ENCODE measurements at regions not wholly inside any gene's neighbourhood (a gene's known extent, or its start where the extent isn't known, plus 50 kb on each side); places are given as distances from the start of the nearest gene placed in this dataset.

DNA sequence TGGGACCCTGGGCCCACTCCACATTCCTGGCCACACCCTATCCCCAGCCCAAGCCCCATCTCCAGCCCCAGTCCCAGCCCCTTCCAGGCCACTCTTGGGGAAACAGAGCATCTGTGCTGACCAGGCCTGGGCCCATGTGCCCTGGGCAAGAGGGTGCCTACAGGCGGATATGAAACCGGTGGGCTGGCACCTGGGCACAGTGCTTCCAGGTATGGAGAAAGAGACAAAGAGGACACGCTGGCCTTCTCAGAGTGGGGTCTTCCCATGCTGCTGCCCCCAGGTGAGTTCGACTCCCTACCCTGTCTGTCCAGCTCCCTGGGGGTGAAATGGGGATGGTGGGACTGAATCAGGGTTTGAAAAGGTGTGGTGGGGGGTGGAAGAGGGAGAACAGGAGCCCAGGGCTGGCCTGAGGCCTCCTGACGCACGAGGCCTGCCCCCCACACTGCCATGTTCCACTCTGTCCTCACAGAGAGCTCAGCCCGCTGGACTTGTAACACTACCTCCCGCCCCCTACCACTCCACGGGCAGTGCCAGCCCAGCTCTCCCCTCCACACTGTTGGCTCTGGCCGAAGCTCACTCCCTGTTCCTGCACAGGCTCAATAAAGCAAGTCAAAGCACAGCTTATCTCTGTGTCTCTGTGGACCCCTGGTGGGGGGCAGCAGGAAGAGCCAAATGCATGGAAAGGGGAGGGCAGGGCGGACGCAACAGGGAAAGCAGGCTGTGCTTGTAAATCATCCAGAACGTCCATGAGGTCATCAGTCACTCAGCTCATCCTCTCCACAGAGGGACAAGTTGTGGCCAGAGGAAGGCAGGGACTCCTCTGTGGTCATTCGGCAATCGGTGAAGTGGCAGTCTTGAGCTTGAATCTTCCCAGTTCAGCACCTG, 71.1 kb upstream of the TMEM97 start (continued):
- TF ChIP-seq, protein P1, sequence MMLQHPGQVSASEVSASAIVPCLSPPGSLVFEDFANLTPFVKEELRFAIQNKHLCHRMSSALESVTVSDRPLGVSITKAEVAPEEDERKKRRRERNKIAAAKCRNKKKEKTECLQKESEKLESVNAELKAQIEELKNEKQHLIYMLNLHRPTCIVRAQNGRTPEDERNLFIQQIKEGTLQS (IDR thresholded peaks at IDR 0.05), result peak; percentile 72
- TF ChIP-seq, protein P1 (CRISPR knock-in tag; conservative IDR thresholded peaks at IDR 0.05), result no peak
- TF ChIP-seq CC2D1A (IDR thresholded peaks at IDR 0.05), result peak; percentile 45; the same call in 1 of the 2 replicates
- TF ChIP-seq ZBTB7A (IDR thresholded peaks at IDR 0.05; ENCODE audit: borderline replicate concordance, control insufficient read depth, low read depth, low read length), result 0 out of 2 replicates have a peak, but pooled peaks have one; percentile 19

DNA sequence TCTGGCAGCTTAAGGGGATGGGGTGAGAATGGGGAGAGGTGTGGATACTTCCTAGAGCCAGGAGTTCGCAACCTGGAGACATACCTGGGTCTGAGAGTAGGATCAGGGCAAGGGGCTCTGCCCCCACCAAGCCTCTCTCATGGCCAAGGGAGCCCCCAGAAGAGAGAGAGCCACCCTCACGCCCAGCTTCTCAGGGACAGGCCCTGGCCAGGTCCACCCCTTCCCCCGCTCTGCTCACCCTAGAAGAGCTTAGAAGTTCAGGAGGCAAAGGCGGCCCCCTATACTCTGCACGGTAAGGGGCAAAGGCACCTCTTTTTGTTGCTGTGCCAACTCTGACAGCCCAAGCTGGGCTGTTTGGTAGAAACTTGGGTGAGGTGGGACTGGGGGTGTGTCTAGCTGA, 69.3 kb upstream of the TMEM97 start:
- H3K9ac ChIP-seq (ENCODE audit: insufficient read depth in 1 of 2, low read depth in 2 of 2, low read length in 2 of 2), result no peak overlapping the region
- H3K36me3 ChIP-seq (ENCODE audit: control insufficient read depth, insufficient read depth, low read length), result no peaks in the 10 kb centered on the region
- no peaks in the 10 kb centered on the region for H4K20me1 ChIP-seq (replicated peaks; ENCODE audit: control insufficient read depth, insufficient read depth, low read length)
- no peaks in the 10 kb centered on the region for H3K9me3 ChIP-seq (replicated peaks; ENCODE audit: control insufficient read depth, insufficient read depth, low read depth, low read length)
- POLR2A ChIA-PET, result interaction anchor here (1.1 to 1.6 kb wide), 3 partner anchors 9 to 27 kb away, joined by 5 to 6 read pairs (median 5); no protein-coding TSS in a partner anchor
- H3K4me3 ChIP-seq, result no peak overlapping the region
- WGBS (ENCODE audit: insufficient coverage, low coverage, missing lambda C conversion rate), result 47% methylated on average over 5 of the region's 5 CpGs
- no peak overlapping the region for H2AFZ ChIP-seq (ENCODE audit: low read depth, low read length)
- DNase-seq (ENCODE audit: extremely low read depth in 1 of 4, low spot score in 3 of 4) (no peak), FAIRE-seq (no peak), ATAC-seq (no peak)
- H3K79me2 ChIP-seq (ENCODE audit: control insufficient read depth, insufficient read depth, low read length), result no peaks in the 10 kb centered on the region
- in situ Hi-C loops (cut with MboI) (no loop called here), intact Hi-C loops (cut with micrococcal nuclease) (loop anchor here (5.0 to 10.0 kb wide), 3 partner anchors 175 to 487 kb away; no protein-coding TSS in a partner anchor)
- no TSS peak for BruUV-seq (replicated peaks)
- no peak overlapping the region for H3K4me2 ChIP-seq (ENCODE audit: insufficient read depth, low read length)
- H3K27ac ChIP-seq (ENCODE audit: extremely low read depth, low read depth, low read length), result no peak overlapping the region
- H3K27me3 ChIP-seq (ENCODE audit: control insufficient read depth in 2 of 2, insufficient read depth in 2 of 2, low read length in 2 of 2), result peaks cover 0 to 18% of the 10 kb centered on the region in 2 experiments; a peak in 2 of 5 replicates
- peaks cover 2% of the 10 kb centered on the region for H3K9me1 ChIP-seq (ENCODE audit: control insufficient read depth, insufficient read depth, low read length)
- CTCF ChIA-PET (ENCODE audit: low intra/inter-chr PET ratio), result no interaction called here
- peaks cover 0 to 24% of the 10 kb centered on the region in 2 experiments; a peak in 3 of 5 replicates for H3K4me1 ChIP-seq (replicated peaks in 1 of 2; ENCODE audit: control insufficient read depth in 2 of 2, insufficient read depth in 2 of 2, low read length in 2 of 2)
- TF ChIP-seq ZBTB5 (IDR thresholded peaks at IDR 0.05) (no peak), AFF4 (CRISPR knock-in tag; IDR thresholded peaks at IDR 0.05) (no peak)
